Choroid plexus epithelial cell (primary cell): ENCODE measurements at regions not wholly inside any gene's neighbourhood (a gene's known extent, or its start where the extent isn't known, plus 50 kb on each side); places are given as distances from the start of the nearest gene placed in this dataset.

ENCODE experiments used
- DNase-seq: peaks from one replicate; pipeline ENCODE4 v3.0.0-alpha.2; 2010; ENCODE audit warnings: low read depth
- H3K4me3 ChIP-seq: 2 replicates; pipeline ENCODE4 v1.5.1; 2011; ENCODE audit warnings: low read depth, mild to moderate bottlenecking, control low read depth, low read length, moderate library complexity
- CTCF ChIP-seq: conservative IDR thresholded peaks from 2 replicates; pipeline ENCODE4 v1.5.1; 2011; ENCODE audit warnings: low read depth, mild to moderate bottlenecking, control low read depth, inconsistent platforms, low read length, moderate library complexity

GRCh38 chr13:111449041-111449440 is 128.6 kb downstream of the TEX29 start:
- DNase-seq, result no peak
- H3K4me3 ChIP-seq, result no peak overlapping the region
- no peak for TF ChIP-seq CTCF

- no peak for TF ChIP-seq CTCF
- H3K4me3 ChIP-seq, result no peak overlapping the region
- no peak for DNase-seq
Measured at GRCh38 chr13:111451402-111451801, 131.0 kb downstream of the TEX29 start.

GRCh38 chr13:111456452-111457230 is 136.2 kb downstream of the TEX29 start:
- no peak for TF ChIP-seq CTCF
- DNase-seq, result no peak
- H3K4me3 ChIP-seq, result no peak overlapping the region

GRCh38 chr13:111458001-111458531 is 137.6 kb downstream of the TEX29 start:
- TF ChIP-seq CTCF, result no peak
- no peak overlapping the region for H3K4me3 ChIP-seq
- DNase-seq, result no peak

GRCh38 chr13:111458739-111459138 is 138.3 kb downstream of the TEX29 start:
- H3K4me3 ChIP-seq, result no peak overlapping the region
- no peak for TF ChIP-seq CTCF
- DNase-seq, result no peak

GRCh38 chr13:111459803-111460547 is 139.5 kb downstream of the TEX29 start:
- TF ChIP-seq CTCF, result no peak
- no peak overlapping the region for H3K4me3 ChIP-seq
- no peak for DNase-seq
